PC-3 (cell line): ENCODE measurements at regions not wholly inside any gene's neighbourhood (a gene's known extent, or its start where the extent isn't known, plus 50 kb on each side); places are given as distances from the start of the nearest gene placed in this dataset.
"Not testable (repeated sequence)": the region's sequence is repeated elsewhere in the genome, so short reads cannot be mapped to it uniquely, and the experiment has no call there.

Source experiments
- ATAC-seq: fragments of 200-7000 bp; cut with Tn5 transposase; 2 replicates; pipeline ENCODE4 v1.9.1; 2020; ENCODE audit warnings: mild to moderate bottlenecking, moderate library complexity
- BruUV-seq: library from RNA; stranded (reverse); fragments of 400-500 nt; replicated peaks from 2 replicates; lab custom pipeline; 2021; lab: Mats Ljungman, UMichigan
- CTCF ChIA-PET: fragments of 300-600 bp; sonication (Branson Sonifier 250); formaldehyde crosslinking; loops from one replicate; lab custom pipeline; 2022; ENCODE audit warnings: antibody characterized with exemption; lab: Charles Lee
- POLR2A ChIA-PET: fragments of 300-600 bp; sonication (Branson Sonifier 250); formaldehyde crosslinking; loops from one replicate; lab custom pipeline; 2022; ENCODE audit warnings: antibody characterized with exemption; ENCODE audit not compliant: unreplicated experiment; lab: Charles Lee
- DNase-seq: peaks from one replicate; pipeline ENCODE4 v3.0.0-alpha.2; 2015
- H2AFZ ChIP-seq: fragments of 300-600 bp; sonication (generic); 2 replicates; pipeline ENCODE4 v1.6.0; 2016; ENCODE audit warnings: antibody characterized with exemption, low read length
- H3F3A ChIP-seq: fragments of 300-600 bp; sonication (generic); one replicate; pipeline ENCODE4 v1.6.0; 2017; ENCODE audit warnings: antibody characterized with exemption, low read length, control low read depth, mild to moderate bottlenecking; ENCODE audit not compliant: unreplicated experiment
- H3K27ac ChIP-seq: fragments of 300-600 bp; sonication (generic); 2 replicates; pipeline ENCODE4 v1.5.1; 2016; ENCODE audit warnings: mild to moderate bottlenecking, low read length
- H3K27me3 ChIP-seq: fragments of 300-600 bp; sonication (generic); 2 replicates; pipeline ENCODE4 v1.6.1; 2016; ENCODE audit warnings: low read length, mixed read lengths
- H3K36me3 ChIP-seq: fragments of 300-600 bp; sonication (generic); 2 replicates; pipeline ENCODE4 v1.6.1; 2016; ENCODE audit warnings: low read depth, mixed run types, low read length, mixed read lengths
- H3K4me1 ChIP-seq: fragments of 300-600 bp; sonication (generic); 2 replicates; pipeline ENCODE4 v1.5.1; 2016; ENCODE audit warnings: low read length; ENCODE audit not compliant: insufficient read depth
- H3K4me2 ChIP-seq: fragments of 300-600 bp; sonication (generic); 2 replicates; pipeline ENCODE4 v1.6.0; 2016; ENCODE audit warnings: low read length
- H3K4me3 ChIP-seq: fragments of 300-600 bp; sonication (generic); 2 replicates; pipeline ENCODE4 v1.5.1; 2016; ENCODE audit warnings: mild to moderate bottlenecking, low read length, mixed read lengths
- H3K79me2 ChIP-seq: fragments of 300-600 bp; sonication (generic); 2 replicates; pipeline ENCODE4 v1.6.1; 2017; ENCODE audit warnings: low read length, mixed read lengths
- H3K9ac ChIP-seq: fragments of 300-600 bp; sonication (generic); 2 replicates; pipeline ENCODE4 v1.6.0; 2016; ENCODE audit warnings: mild to moderate bottlenecking, low read length
- H3K9me2 ChIP-seq: fragments of 300-600 bp; sonication (generic); replicated peaks from 2 replicates; pipeline ENCODE4 v1.6.1; 2016; ENCODE audit warnings: mixed run types, low read length, mixed read lengths
- H3K9me3 ChIP-seq: fragments of 300-600 bp; sonication (generic); 2 replicates; pipeline ENCODE4 v1.6.1; 2016; ENCODE audit warnings: low read length, mixed read lengths
- H4K20me1 ChIP-seq: fragments of 300-600 bp; sonication (generic); 2 replicates; pipeline ENCODE4 v1.6.1; 2016; ENCODE audit warnings: low read length, mixed read lengths
- EZH2 ChIP-seq: fragments of 300-600 bp; sonication (generic); IDR thresholded peaks from one replicate; pipeline ENCODE4 v1.6.1; 2017; ENCODE audit warnings: antibody characterized with exemption, mild to moderate bottlenecking, low read length; ENCODE audit not compliant: unreplicated experiment
- EZH2phosphoT487 ChIP-seq: fragments of 300-600 bp; sonication (generic); IDR thresholded peaks from 2 replicates; pipeline ENCODE4 v1.6.1; 2018; ENCODE audit warnings: mild to moderate bottlenecking, antibody characterized with exemption, low read length, borderline replicate concordance
- intact Hi-C: fragments of 100-400 bp; cut with micrococcal nuclease; formaldehyde crosslinking; loops from 2 replicates; pipeline ENCODE4 v1.9.0; 2023
- TF ChIP-seq, protein P1 (sequence below): fragments of 300-600 bp; sonication (generic); conservative IDR thresholded peaks from 2 replicates; pipeline ENCODE4 v1.5.1; 2017; ENCODE audit warnings: antibody characterized with exemption, low read depth, mild to moderate bottlenecking, low read length

- Histone ChIP-seq H3K4me3 (0 out of 2 replicates have a peak overlapping the region, but pooled peaks have one; percentile 18), H3F3A (no peaks in the 10 kb centered on the region), H3K36me3 (no peaks in the 10 kb centered on the region), H3K9ac (no peak overlapping the region), H3K9me2 (no peaks in the 10 kb centered on the region), H3K4me1 (peaks cover 32% of the 10 kb centered on the region), H3K27ac (peak overlapping the region; percentile 54), H2AFZ (no peak overlapping the region; the same call in 1 of the 2 replicates), H4K20me1 (no peaks in the 10 kb centered on the region), H3K4me2 (peak overlapping the region; percentile 18), H3K27me3 (no peaks in the 10 kb centered on the region), H3K9me3 (no peaks in the 10 kb centered on the region), H3K79me2 (no peaks in the 10 kb centered on the region)
- peak; percentile 43 for ATAC-seq
- DNase-seq: peak; percentile 62
- POLR2A ChIA-PET: no interaction called here
- CTCF ChIA-PET: no interaction called here
- intact Hi-C loops: loop anchor here (10.0 kb wide), 1 partner anchor 375 kb away; no protein-coding TSS in a partner anchor
- BruUV-seq: no TSS peak
- TF ChIP-seq EZH2phosphoT487 (no peak), EZH2 (no peak)
- TF ChIP-seq, protein P1, sequence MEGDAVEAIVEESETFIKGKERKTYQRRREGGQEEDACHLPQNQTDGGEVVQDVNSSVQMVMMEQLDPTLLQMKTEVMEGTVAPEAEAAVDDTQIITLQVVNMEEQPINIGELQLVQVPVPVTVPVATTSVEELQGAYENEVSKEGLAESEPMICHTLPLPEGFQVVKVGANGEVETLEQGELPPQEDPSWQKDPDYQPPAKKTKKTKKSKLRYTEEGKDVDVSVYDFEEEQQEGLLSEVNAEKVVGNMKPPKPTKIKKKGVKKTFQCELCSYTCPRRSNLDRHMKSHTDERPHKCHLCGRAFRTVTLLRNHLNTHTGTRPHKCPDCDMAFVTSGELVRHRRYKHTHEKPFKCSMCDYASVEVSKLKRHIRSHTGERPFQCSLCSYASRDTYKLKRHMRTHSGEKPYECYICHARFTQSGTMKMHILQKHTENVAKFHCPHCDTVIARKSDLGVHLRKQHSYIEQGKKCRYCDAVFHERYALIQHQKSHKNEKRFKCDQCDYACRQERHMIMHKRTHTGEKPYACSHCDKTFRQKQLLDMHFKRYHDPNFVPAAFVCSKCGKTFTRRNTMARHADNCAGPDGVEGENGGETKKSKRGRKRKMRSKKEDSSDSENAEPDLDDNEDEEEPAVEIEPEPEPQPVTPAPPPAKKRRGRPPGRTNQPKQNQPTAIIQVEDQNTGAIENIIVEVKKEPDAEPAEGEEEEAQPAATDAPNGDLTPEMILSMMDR: no peak
These were observed 636.4 kb upstream of the ARRDC3 start for GRCh38 chr5:92019376-92019990.

- no peak overlapping the region for H2AFZ ChIP-seq
- no peaks in the 10 kb centered on the region for H4K20me1 ChIP-seq
- peaks cover 32% of the 10 kb centered on the region for H3K4me1 ChIP-seq
- ATAC-seq (peak; percentile 98), DNase-seq (peak; percentile 95)
- intact Hi-C loops: loop anchor here (1.0 to 10.0 kb wide), 2 partner anchors 230 to 373 kb away; no protein-coding TSS in a partner anchor
- H3K9ac ChIP-seq: no peak overlapping the region
- no peaks in the 10 kb centered on the region for H3K9me3 ChIP-seq
- no TSS peak for BruUV-seq
- no peaks in the 10 kb centered on the region for H3K36me3 ChIP-seq
- H3K27ac ChIP-seq: peak overlapping the region; percentile 55
- H3F3A ChIP-seq: no peaks in the 10 kb centered on the region
- H3K9me2 ChIP-seq: no peaks in the 10 kb centered on the region
- CTCF ChIA-PET: interaction anchor here (0.5 kb wide), 2 partner anchors 88 to 891 kb away, joined by 3 read pairs; no protein-coding TSS in a partner anchor
- POLR2A ChIA-PET: no interaction called here
- TF ChIP-seq EZH2 (no peak), EZH2phosphoT487 (no peak)
- TF ChIP-seq, protein P1: no peak
- no peak overlapping the region for H3K4me3 ChIP-seq
- H3K27me3 ChIP-seq: no peaks in the 10 kb centered on the region
- H3K4me2 ChIP-seq: peak overlapping the region; percentile 60
- no peaks in the 10 kb centered on the region for H3K79me2 ChIP-seq
These were observed 634.7 kb upstream of the ARRDC3 start for GRCh38 chr5:92017776-92018175.

DNA sequence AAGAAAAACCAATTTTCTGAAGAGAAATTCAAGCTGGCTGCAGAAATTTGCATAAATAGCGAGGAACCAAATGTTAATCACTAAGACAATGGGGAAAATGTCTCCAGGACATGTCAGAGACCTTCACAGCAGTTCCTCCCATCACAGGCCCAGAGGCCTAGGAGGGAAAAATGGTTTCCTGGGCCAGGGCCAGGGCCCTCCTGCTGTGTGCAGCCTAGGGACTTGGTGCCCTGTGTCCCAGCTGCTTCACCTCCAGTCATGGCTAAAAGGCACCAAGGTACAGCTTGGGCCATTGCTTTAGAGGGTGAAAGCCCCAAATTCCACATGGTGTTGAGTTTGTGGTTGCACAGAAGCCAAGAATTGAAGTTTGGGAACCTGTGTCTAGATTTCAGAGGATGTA, 628.7 kb upstream of the ARRDC3 start:
- H3K27ac ChIP-seq, H2AFZ ChIP-seq, H3K4me1 ChIP-seq, BruUV-seq, H3K4me3 ChIP-seq, H3K79me2 ChIP-seq, H3K9me3 ChIP-seq, CTCF ChIA-PET, POLR2A ChIA-PET, H3K9me2 ChIP-seq, H3K36me3 ChIP-seq, H3F3A ChIP-seq, DNase-seq, ATAC-seq, H4K20me1 ChIP-seq, H3K9ac ChIP-seq, H3K4me2 ChIP-seq: not testable (repeated sequence)
- peaks cover 12% of the 10 kb centered on the region; the same call in 1 of the 2 replicates for H3K27me3 ChIP-seq
- intact Hi-C loops: loop anchor here (10.0 kb wide), 1 partner anchor 367 kb away; no protein-coding TSS in a partner anchor
